ENCODE measurements at regions not wholly inside any gene's neighbourhood (a gene's known extent, or its start where the extent isn't known, plus 50 kb on each side); places are given as distances from the start of the nearest gene placed in this dataset.
"Not testable (repeated sequence)": the region's sequence is repeated elsewhere in the genome, so short reads cannot be mapped to it uniquely, and the experiment has no call there.

DNA sequence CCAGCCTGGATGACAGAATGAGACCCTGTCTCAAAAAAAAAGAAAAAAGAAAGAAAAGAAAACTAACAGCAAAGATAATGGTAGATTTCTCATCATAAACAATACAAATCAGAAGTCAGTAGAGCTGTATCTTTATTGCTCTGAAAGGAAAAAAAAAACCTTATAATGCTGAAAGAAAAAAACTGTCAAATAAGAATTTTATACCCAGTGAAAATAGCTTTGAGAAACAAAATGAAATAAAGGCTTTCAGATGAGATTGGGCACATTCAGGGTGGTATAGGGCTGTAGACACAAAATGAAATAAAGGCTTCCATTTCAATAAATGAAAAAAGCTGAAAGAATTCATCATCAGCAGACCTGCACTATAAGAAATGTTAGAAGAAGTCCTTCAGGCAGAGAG lies 105.0 kb upstream of the FOXN3 start:
- no peak for DNase-seq (ENCODE audit: low spot score)

DNA sequence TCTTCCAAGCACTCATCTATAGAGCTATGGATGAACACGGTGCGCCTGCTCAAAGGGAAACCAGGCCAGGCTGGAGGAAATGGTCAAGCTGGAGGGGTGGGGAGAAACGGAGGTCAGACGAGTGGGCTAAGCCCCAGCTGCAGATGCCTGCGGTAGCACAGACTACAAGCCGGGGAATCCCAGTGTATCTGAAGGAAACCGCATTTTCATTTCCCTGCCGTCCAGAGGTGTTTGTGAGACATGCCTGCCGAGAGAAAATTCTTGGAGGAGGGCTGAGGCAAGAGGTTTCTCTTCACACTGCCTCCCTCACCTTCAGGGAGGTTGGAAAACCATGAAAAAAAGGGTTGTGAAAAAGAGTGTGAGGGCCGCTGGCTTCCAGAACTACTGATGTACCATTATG lies 102.0 kb upstream of the FOXN3 start:
- DNase-seq (ENCODE audit: low spot score): no peak

DNA sequence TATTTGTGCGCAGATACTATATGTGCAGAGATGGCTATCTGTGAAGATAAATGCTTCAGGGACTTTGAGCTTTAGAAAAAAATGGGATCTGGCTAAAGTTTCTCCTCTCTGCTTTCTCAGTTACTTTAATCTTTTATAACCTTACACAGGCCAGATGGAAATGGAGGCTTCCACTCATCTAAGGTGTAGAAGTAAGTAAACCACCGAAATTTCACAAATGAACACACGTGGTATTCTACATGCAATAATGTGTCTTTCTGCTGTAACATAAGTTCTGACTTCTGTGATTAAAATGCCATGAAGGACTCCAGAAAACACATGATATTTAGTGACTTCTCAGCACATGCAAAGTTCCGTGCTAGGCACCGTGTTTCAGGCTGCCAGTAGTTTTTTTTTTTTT lies 99.1 kb upstream of the FOXN3 start:
- no peak for DNase-seq (ENCODE audit: low spot score)

DNA sequence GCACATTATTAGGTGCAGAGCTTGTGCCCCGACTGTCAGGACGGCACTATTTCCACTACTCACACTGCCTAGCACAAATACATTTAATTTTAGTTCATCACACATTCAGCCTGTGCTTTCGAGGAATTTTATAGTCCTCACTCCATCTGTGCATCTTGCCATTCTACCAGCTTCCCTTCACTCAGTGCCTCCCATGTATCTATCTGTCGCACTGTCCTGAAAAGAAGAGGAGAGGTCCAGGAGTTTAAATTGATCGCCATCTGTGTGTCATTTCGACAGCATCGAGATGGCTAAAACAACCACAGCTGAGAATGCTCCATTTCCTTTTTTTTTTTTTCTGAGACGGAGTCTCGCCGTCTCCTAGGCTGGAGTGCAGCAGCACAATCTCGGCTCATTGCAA lies 97.6 kb upstream of the FOXN3 start:
- DNase-seq (ENCODE audit: low spot score): no peak

DNA sequence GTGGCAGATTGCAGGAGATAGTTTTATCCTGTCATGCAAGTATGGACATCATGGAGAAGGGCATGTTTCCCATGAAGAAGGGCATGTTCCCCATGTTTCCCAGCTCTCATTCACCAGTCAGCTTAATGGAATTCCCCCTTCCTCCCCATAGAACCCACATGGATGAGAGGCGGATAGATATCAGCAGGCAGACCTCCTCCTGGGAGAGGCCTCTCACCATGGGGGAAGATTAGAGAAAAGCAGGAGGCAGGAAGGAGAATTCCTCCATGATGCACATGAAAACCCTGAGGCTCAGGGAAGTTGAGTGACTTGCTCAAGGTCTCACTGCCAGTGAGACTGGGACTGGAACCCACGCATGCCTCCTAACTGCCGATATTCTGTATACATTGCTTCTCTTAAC lies 92.9 kb upstream of the FOXN3 start:
- DNase-seq (ENCODE audit: low spot score): no peak

DNA sequence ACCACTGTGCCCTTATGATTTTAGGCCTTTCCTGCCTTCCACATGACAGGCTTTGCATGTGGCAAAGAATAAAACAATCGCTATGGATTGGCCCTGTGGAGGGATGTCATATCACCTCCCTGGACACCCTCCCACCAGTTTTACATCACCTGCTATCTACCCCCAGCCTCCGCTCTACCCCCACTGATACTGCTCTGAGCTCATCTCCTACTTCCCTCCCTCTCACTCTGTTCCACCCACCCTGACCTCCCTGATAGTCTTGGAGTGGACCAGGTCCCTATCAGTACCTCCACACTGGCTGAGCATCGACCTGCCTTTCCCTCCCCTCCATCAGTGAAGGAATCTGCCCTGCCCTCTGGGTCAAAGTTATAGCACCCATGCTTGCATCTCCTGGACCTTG lies 91.8 kb upstream of the FOXN3 start:
- no peak for DNase-seq (ENCODE audit: low spot score)

DNA sequence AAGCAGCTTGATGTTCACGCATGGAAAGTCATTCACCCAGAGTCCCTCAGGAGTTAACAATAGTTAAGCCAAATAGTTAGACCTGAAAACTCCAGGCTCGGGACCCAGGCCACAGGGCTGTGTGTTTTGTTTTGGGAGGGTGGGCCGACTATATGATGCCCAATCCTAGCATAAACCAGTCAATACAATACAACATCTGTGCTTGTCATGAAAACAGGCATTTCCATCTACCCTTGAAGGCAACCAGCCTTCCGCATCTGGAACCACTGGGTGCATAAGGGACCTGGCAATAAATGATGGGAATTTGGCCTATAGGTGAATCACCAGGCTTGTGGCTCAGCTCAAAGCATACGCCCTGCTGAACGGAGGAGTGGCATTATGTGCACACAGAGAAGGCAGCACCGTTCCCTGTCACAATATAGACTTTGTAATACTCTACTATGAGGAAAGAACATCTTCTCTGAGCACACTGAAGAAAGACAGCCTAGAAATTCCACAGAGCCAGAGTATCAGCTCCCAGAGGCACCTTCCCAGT lies 91.0 kb upstream of the FOXN3 start:
- no peak for DNase-seq (ENCODE audit: low spot score)

DNA sequence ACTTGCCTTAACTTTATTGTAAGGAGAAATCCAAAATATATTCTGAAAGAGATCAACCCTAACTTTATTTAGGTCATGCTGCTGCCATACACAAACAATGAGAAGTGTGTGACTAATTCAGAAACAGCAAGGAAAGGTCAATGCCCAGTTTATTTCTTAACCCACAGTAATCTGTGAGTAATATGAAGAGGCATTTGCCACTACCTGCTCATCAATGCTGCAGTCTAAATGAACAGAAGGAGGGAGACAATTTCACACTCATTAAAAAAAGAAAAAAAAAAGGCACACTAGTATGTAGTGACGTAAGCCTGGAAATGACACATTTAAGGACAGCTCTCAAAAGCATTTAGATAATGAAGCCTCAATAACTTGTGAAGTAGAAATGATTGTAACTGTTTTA lies 90.5 kb upstream of the FOXN3 start:
- DNase-seq (ENCODE audit: low spot score): no peak

DNA sequence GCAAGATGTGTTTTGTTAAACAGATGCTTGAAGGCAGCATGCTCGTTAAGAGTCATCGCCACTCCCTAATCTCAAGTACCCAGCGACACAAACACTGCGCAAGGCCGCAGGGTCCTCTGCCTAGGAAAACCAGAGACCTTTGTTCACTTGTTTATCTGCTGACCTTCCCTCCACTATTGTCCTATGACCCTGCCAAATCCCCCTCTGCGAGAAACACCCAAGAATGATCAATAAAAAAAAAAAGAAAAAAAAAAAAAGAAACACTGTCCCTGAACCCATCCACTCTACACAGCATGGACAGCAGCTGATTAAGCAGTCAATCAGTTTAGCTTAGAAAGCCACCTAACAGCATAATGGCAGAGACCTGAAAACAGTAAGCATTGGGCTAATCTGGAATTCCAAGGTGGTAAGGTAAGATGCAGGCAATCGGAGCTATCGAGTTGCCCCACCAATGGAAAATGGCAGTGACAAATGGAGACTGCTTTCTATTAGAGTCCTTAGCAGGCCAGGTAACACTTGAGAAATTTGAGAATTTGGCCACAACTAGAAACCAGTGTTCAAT lies 89.9 kb upstream of the FOXN3 start:
- DNase-seq (ENCODE audit: low spot score): not testable (repeated sequence)

DNA sequence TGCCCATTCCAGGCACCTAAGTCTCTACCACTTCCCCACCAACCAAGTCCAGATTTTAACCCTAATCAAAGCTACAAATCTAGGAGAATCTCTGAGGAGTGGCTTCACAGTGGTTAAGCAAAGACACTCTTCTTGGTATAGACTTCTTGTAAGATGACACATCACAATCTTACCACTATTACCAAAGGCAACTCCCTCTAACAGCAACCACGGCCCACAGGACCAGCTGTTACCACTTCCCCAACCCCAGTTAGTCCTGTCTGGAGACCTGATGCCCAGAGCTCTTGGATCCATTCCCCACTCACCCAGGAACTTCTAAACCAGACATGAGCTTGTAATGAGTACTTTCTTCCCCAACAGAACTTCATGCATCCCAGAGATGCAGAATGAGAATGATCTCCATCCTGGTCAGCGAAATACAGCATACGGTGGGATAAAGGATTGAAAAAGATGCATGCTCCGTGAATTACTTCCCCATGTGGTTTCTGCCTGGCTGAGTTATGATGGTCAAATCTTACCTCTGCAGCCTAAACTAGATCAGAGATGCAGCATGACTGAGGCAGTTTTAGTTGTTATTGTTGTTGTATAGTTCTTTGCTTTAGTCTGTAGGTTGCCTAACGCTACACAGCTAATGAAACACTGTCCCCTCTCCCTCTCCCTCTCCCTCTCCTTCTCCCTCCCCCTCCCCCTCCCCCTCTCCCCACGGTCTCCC lies 87.7 kb upstream of the FOXN3 start:
- no peak for DNase-seq (ENCODE audit: low spot score)

DNA sequence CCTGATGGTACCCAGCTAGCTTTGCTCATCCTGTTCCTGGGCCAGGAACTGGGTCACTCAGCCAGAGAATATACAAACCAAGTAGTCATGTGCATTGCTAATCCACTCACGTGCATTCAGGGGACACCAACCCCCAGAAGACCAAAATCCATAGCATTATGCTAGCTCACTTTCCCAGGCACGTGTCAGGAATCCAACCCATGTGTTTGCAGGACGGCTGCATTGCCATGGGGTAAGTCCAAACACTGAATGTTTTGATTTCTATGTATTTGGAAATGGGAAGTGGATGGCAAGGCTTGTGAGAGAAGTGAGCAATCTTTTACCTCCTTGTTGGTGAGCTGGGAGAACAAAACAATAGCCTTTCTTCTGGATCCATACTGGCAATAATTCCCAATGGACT lies 87.1 kb upstream of the FOXN3 start:
- no peak for DNase-seq (ENCODE audit: low spot score)

DNA sequence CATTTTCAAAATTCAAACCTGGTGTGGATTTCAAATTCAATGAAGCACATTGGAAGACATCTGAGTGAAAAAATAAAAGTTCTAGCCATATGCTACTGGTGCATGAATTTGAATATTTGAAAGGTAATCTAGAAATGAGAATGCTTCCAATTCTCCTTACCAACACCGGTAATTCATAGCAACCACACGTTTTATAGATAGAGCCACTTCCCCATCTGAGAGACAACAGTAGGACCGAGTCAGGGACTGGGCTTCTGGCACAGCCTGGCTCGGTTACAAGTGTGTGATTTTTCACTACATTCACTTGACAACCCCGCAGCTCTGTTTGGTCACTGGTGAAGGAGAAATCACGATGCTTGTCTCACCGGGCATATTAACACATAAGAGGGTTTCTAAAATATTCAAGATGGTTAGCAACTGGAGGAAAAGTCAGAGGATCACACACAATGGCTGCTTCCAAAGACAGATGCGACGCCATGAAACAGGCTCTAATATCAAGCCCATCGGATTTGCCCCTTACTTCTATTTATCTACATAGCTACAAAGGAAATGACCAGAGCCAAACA lies 86.5 kb upstream of the FOXN3 start:
- no peak for DNase-seq (ENCODE audit: low spot score)

DNA sequence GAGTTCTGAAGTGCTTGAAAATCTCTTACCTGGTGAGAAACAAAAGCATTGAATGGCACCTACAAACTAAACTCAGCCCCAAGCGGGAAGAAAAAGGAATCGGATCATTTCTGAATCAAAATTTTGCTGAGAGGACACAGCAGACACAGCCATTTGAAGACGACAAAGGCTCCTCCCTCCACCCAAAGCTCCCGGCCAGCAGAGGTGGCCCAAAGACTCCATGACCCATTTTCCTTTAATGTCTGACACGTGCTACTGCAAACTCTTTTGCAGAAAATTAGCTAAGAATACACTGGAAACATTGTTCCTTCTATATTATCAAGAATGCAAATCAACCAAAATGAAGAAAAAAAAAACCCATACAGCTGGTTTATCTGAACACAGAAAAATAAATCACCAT lies 85.9 kb upstream of the FOXN3 start:
- DNase-seq (ENCODE audit: low spot score): no peak

DNA sequence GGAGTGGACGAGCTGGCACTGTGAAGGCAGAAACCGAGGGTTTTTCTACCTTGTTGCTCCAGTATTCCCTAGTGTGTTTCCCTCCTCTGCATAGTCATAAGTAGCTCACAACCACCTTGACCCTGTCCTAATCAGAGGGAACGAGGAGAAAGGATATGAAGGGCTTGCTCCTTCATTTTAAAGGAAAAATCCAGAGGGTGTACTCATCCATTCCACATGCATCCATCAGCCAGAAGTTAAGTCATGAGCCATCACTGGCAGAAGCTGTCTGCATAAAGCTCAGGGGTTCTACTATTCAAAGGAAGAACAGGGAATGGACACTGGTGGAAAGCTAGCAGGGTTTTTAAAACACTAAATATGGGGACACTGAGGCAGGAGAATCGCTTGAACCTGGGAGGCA lies 84.3 kb upstream of the FOXN3 start:
- no peak for DNase-seq (ENCODE audit: low spot score)

DNA sequence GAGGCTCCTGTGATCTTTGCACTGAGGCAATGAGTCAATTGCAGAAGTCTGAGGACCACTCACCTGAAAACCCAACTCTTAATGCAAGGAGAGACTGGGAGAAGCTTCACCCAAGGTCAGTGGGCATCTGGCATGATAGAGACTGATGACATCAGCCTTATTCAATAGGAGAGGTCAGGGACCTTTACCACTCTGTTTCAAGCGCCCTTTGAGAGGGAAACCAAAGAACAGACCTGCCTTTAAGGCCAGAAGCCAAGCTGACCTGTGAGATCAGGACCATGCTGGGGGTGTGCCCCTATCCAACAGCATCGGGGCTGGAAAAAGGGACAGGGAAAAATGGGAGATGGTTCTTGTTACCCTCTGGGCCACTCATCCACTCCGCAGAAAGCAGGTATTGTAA lies 83.3 kb upstream of the FOXN3 start:
- DNase-seq (ENCODE audit: low spot score): no peak

DNA sequence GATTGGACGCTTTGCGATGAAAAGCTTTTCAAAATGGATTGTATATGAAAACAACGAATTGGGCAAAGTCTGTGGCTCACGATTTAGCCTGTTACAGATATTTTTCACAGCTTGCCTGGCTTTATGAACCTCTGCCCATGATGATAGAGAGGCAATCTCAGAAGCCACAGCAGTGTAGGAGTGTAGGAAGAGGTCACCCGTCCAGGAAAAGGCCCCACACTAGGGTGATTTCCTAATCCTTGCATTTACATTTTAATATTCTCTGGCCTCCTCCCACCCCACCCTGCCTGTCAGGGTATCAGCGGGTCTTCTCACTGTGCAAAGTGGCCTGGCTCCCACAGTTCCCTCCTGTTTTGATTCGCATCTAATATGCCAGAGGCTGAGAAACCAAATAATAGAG lies 81.8 kb upstream of the FOXN3 start:
- DNase-seq (ENCODE audit: low spot score): no peak

DNA sequence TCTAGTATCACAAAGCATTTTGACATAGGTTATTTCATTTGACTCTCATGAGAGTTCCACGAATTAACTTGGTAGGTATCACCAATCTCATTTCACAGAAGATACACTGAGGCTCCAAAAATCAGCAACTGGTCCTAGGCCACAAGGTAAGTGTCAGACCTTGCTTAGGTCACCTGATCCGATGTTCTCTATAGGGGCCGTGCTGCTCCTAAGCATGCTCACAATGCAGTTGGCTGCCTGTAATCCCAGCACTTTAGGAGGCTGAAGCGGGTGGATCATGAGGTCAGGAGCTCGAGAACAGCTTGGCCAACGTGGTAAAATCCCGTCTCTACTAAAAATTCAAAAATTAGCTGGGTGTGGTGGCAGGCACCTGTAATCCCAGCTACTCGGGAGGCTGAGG lies 78.7 kb upstream of the FOXN3 start:
- no peak for DNase-seq (ENCODE audit: low spot score)

DNA sequence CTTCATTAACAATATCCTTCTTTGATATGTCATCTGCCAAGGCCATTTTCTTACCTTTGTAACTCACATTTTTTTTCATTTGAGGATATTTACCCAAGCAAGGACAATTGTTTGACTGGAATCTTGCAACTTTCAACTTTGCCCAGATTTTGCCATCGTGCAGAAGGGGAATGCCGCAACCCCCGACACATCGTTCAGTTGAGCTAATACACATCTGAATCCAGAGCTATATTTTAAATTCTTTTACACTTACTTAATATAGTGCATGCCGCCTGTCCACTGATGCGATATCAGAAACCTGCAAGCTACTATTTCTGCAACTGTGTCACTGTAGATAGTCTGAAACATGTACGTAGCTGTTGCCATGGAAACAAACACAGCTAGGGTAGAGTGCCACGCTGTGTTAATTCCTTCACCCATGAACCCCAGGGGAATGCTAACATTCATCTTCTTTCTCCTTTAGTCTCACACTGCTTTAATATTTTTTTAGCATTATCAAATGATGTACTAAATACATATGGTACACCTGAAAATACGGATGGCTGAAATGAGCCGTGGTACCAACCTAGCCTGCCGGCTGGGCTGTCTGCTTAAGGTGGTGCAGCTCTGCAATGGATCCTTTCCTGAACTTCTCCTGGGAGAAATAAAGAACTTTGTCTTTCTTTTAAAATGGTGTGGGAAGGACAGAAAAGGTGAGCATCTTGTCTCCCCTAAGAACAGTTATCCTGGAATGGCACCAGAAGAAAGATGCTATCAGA lies 77.0 kb upstream of the FOXN3 start:
- no peak for DNase-seq (ENCODE audit: low spot score)

DNA sequence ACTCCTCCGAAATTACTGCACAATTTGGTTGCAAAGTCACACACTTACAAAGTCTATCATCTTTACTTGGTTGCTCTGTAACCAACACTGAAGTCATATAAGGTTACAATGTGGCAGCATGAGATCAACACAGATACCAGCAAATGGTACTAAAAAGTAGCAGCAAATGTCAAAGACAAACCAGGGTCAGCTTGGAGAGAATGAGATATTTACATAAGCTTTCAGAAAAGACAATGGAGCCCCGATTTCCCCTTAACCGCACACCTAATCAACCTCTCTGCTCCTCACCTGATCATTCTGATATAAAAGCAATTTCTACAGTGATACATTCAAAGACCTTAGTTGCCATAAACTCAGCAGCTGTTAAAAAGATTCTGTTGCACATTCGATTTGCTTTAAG lies 76.4 kb upstream of the FOXN3 start:
- no peak for DNase-seq (ENCODE audit: low spot score)

DNA sequence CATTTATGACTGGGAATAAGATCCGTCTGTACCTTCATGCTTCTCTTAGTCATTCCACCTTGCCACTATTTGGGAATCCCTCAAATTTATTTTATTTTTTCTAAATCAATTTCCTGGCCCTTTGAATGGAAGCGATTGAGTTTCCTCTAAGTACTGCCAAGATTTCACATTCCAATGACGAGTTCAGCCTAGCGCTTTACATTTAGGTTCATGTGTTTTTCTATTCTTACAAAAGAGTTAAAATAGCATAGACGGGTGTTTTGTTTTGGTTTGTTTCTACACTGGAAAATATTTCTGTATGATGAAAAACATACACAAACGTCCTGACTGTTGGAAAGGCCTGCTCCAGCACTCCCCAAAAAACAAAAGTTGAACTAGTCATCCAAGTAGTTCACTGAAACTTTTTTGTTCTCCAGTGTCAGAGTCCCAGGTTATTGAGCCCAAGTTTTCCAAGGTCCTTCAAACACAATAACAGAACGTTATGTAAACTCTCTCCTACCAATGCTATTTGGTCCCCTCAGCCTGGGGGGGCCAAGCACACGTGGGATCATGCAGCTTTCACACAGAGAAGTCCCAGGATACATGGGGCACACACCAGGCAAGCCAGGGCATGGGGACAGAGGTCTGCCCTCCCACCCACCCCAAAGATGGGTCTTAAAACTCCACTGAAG lies 74.8 kb upstream of the FOXN3 start:
- no peak for DNase-seq (ENCODE audit: low spot score)

DNA sequence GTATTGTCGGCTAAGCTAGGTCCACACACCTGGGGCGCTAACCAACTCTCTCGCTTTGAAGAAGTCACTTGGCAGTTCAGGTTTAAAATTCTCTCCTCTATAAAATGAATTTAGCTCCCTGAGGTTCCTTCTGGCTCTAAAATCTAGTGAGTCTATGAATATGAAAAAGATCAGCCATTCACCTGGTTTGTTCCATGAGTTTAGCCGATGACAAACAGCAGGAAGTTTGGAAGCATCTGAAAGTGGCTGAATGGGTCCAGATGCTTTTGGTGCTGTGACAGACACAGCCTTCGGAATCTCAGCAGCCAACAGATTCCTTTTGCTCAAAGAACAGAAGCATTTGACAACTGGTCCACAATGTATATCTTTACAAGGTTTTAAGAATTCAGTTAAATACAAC lies 73.4 kb upstream of the FOXN3 start:
- DNase-seq (ENCODE audit: low spot score): no peak

DNA sequence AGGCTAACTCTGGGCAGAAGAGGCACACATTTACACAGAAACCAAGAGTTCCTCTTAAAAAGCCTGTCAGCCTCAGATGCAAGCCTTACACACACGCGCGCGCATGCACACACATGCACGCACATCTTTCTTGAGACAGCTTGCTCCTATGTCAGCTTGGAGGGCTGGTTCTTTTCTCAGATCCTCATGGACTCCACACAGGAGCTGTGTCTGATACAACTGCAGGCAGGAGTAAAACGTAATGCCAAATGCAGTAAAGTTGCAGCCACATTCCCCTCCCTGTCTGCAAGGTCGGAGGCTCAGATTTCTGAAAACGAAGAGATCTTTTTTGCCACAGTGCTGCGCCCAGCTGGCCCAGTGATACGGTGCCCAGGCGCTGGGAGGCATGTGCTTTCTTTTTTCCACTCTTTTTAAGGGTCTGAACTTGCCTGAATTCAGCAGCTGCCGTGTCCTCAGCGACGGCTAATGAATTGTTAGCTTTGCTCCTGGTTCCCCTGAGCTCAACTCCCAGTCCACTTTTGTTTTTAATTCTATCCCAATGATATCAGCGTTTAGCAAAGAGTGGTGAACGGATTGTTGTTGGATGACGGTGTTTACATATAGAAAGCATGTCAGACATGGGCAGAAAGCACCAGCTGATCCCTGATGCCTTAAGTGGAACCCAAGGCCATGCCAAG lies 72.9 kb upstream of the FOXN3 start:
- DNase-seq (ENCODE audit: low spot score): no peak

Measured in D341Med (cell line).